ENCODE measurements at regions not wholly inside any gene's neighbourhood (a gene's known extent, or its start where the extent isn't known, plus 50 kb on each side); places are given as distances from the start of the nearest gene placed in this dataset.

DNA sequence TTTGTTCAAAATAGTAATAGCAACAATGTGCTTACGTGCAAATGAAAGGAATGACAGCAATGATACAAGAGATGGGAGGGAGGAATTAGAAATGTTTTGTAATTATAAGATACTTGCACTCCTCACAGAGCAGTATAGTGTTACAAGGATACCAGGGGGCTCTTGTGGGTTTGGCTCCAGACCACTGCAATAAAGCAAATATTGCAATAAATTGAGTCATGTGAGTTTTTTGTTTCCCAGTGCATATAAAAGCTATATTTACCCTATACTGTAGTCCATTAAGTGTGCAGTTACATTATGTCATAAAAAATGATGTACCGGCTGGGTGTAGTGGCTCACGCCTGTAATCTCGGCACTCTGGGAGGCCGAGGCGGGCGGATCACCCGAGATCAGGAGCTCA lies 864.3 kb downstream of the NSUN3 start:
- Mint-ChIP-seq H3K9me3 (peaks cover 2% of the 10 kb centered on the region), H3K4me3 (no peak overlapping the region), H3K27me3 (ENCODE audit: insufficient read depth, low read depth) (no peaks in the 10 kb centered on the region), H3K36me3 (no peaks in the 10 kb centered on the region), H3K4me1 (no peaks in the 10 kb centered on the region), H3K27ac (no peak overlapping the region)
- H3K27ac ChIP-seq = no peak overlapping the region
- DNase-seq (ENCODE audit: low spot score) = no peak
- H3K4me1 ChIP-seq = no peaks in the 10 kb centered on the region
- H3K9ac ChIP-seq = no peak overlapping the region
- H3K9me3 ChIP-seq (ENCODE audit: low read depth) = no peaks in the 10 kb centered on the region
- H4K20me1 ChIP-seq (ENCODE audit: low read depth) = no peaks in the 10 kb centered on the region
- H2AFZ ChIP-seq (replicated peaks) = no peak overlapping the region
- no peaks in the 10 kb centered on the region for H3K27me3 ChIP-seq
- H3F3A ChIP-seq (ENCODE audit: low read depth) = no peaks in the 10 kb centered on the region
- TF ChIP-seq EZH2 (IDR thresholded peaks at IDR 0.05) = no peak
- no peak for TF ChIP-seq EZH2phosphoT487 (IDR thresholded peaks at IDR 0.05)
- TF ChIP-seq, protein P1, sequence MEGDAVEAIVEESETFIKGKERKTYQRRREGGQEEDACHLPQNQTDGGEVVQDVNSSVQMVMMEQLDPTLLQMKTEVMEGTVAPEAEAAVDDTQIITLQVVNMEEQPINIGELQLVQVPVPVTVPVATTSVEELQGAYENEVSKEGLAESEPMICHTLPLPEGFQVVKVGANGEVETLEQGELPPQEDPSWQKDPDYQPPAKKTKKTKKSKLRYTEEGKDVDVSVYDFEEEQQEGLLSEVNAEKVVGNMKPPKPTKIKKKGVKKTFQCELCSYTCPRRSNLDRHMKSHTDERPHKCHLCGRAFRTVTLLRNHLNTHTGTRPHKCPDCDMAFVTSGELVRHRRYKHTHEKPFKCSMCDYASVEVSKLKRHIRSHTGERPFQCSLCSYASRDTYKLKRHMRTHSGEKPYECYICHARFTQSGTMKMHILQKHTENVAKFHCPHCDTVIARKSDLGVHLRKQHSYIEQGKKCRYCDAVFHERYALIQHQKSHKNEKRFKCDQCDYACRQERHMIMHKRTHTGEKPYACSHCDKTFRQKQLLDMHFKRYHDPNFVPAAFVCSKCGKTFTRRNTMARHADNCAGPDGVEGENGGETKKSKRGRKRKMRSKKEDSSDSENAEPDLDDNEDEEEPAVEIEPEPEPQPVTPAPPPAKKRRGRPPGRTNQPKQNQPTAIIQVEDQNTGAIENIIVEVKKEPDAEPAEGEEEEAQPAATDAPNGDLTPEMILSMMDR (IDR thresholded peaks at IDR 0.05) = no peak
- H3K36me3 ChIP-seq = no peaks in the 10 kb centered on the region
- H3K4me3 ChIP-seq = no peak overlapping the region
- H3K79me2 ChIP-seq (ENCODE audit: low read depth) = no peaks in the 10 kb centered on the region
- no peak overlapping the region for H3K4me2 ChIP-seq

DNA sequence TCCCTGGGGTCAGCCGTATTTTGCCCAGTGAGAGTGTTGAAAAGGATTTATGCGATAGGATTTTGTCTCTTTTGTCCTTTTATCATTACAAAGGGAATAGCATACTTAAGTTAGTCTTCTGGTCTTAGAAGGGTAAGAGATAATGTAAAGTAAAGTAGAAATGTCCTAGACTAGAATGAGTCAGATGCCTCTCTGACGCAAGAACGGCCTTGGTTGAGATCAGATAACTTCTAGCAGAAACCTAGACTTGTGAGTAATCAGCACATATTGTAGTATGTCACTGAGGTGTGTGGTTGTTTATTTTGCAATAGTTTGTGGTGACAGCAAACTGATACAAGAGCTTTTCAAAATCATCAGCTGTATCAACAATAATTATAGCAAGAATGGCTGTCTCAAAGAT lies 866.1 kb downstream of the NSUN3 start:
- no peak overlapping the region for H2AFZ ChIP-seq (replicated peaks)
- no peak overlapping the region for H3K4me3 ChIP-seq
- no peak for DNase-seq (ENCODE audit: low spot score)
- H3K79me2 ChIP-seq (ENCODE audit: low read depth) = no peaks in the 10 kb centered on the region
- no peaks in the 10 kb centered on the region for H3K36me3 ChIP-seq
- no peaks in the 10 kb centered on the region for H3K4me1 Mint-ChIP-seq
- H3K27ac Mint-ChIP-seq = no peak overlapping the region
- H3K27me3 ChIP-seq = no peaks in the 10 kb centered on the region
- no peaks in the 10 kb centered on the region for H4K20me1 ChIP-seq (ENCODE audit: low read depth)
- H3K27me3 Mint-ChIP-seq (ENCODE audit: insufficient read depth, low read depth) = no peaks in the 10 kb centered on the region
- H3K4me2 ChIP-seq = no peak overlapping the region
- H3K4me1 ChIP-seq = no peaks in the 10 kb centered on the region
- H3K36me3 Mint-ChIP-seq = no peaks in the 10 kb centered on the region
- no peak overlapping the region for H3K27ac ChIP-seq
- no peak overlapping the region for H3K4me3 Mint-ChIP-seq
- TF ChIP-seq, protein P1 (IDR thresholded peaks at IDR 0.05) = no peak
- no peak for TF ChIP-seq EZH2phosphoT487 (IDR thresholded peaks at IDR 0.05)
- H3K9ac ChIP-seq = no peak overlapping the region
- no peaks in the 10 kb centered on the region for H3K9me3 ChIP-seq (ENCODE audit: low read depth)
- peaks cover 2% of the 10 kb centered on the region for H3K9me3 Mint-ChIP-seq
- H3F3A ChIP-seq (ENCODE audit: low read depth) = no peaks in the 10 kb centered on the region

DNA sequence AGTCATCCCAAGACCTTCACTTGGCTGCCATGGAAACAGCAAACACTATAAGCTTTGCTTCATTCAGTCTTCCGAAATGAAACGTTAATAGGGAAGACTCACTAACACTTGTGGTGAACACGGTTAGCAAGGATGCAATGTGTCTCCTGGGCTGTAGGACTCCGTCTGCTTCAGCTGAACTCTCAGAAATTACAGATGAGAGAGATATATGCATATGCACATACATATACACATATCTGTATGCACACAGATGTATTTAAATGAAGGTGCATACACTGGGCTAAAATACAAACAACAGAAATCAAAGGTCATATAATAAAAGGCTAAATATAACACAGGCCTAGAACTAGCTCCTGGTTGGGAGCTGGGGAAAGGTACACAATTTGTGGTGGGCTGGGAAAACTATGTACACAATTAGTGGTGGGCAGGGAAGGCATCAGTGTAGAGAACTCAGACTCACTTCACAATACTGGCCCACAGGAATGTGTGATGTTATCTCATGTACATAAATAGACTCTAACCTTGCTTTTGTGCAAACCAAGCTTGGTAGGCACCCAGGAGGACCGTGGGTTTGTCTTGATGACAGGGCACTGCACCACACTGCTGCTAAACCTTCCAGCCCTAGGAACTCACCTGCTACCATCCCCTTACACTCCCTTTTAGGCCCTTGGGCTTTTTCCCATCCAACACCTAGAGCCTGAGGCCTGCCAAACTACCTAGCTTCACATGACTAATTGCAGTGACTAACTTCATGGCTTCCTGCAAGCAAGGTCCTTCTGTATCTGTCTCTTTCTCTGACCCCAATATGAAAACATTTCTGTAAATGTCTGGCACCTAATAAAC lies 873.1 kb downstream of the NSUN3 start:
- no peaks in the 10 kb centered on the region for H3K36me3 ChIP-seq
- H3K27me3 ChIP-seq = no peaks in the 10 kb centered on the region
- DNase-seq (ENCODE audit: low spot score) = no peak
- no peak overlapping the region for H3K27ac ChIP-seq
- no peak overlapping the region for H3K4me3 Mint-ChIP-seq
- TF ChIP-seq EZH2 (IDR thresholded peaks at IDR 0.05) (no peak), EZH2phosphoT487 (IDR thresholded peaks at IDR 0.05) (no peak)
- TF ChIP-seq, protein P1 (IDR thresholded peaks at IDR 0.05) = no peak
- H3K9ac ChIP-seq = no peak overlapping the region
- H3K4me2 ChIP-seq = no peak overlapping the region
- H3F3A ChIP-seq (ENCODE audit: low read depth) = no peaks in the 10 kb centered on the region
- peaks cover 5% of the 10 kb centered on the region for H3K27me3 Mint-ChIP-seq (ENCODE audit: insufficient read depth, low read depth)
- no peaks in the 10 kb centered on the region for H3K9me3 ChIP-seq (ENCODE audit: low read depth)
- peaks cover 18% of the 10 kb centered on the region for H3K9me3 Mint-ChIP-seq
- H3K27ac Mint-ChIP-seq = no peak overlapping the region
- H3K36me3 Mint-ChIP-seq = peaks cover 3% of the 10 kb centered on the region
- peaks cover 10% of the 10 kb centered on the region for H3K4me1 Mint-ChIP-seq
- no peak overlapping the region for H3K4me3 ChIP-seq
- H2AFZ ChIP-seq (replicated peaks) = no peak overlapping the region
- H4K20me1 ChIP-seq (ENCODE audit: low read depth) = no peaks in the 10 kb centered on the region
- H3K4me1 ChIP-seq = peaks cover 4% of the 10 kb centered on the region
- no peaks in the 10 kb centered on the region for H3K79me2 ChIP-seq (ENCODE audit: low read depth)

Data from neural progenitor cell (in vitro differentiated cells).